ENCODE measurements at regions not wholly inside any gene's neighbourhood (a gene's known extent, or its start where the extent isn't known, plus 50 kb on each side); places are given as distances from the start of the nearest gene placed in this dataset.

DNA sequence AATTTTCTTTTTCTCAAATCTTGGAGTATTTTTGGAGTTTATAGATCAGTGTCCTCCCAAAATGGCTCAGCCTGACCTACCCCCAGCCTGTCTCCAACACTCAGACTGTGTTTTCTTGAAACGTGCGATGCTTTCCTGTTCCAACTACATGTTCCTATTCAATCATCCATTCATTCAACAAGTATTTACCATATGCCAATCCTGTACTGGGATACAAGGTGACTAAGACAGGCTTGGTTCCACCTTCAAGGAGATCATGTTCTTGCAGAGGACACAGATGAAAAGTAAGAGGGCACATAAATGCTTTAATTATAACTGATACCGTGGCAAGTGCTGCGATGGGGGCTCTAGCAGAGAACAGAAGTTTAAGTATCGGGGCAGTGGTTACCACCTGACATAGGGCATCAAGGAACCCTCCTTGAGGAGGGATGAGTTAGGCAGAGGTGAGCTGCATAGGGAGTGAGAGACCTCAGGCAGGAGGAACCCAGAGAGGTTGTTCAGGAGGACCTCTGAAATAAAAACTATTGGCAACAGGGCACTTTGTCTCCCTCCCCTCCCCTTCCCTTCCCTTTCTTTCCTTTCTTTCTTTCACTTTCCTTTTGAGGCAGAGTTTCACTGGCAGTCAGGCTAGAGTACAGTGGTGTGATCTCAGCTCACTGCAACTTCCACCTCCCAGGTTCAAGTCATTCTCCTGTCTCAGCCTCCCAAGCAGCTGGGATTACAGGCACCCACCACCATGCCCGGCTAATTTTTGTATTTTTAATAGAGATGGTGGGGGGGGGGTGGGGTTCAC, 469.0 kb downstream of the EPHA4 start:
- no peak overlapping the region for H3K4me3 ChIP-seq
- no peaks in the 10 kb centered on the region for H3K36me3 ChIP-seq (replicated peaks)
- DNase-seq (ENCODE audit: low spot score in 2 of 2): no peak
- H3K4me1 ChIP-seq: no peaks in the 10 kb centered on the region
- no peaks in the 10 kb centered on the region for H3K9me3 ChIP-seq
- in situ Hi-C loops (cut with MboI; ENCODE audit: low sequenced_read_pairs): no loop called here
- H3K27me3 ChIP-seq (ENCODE audit: low read depth): peaks cover 8% of the 10 kb centered on the region; the same call in 1 of the 2 replicates

DNA sequence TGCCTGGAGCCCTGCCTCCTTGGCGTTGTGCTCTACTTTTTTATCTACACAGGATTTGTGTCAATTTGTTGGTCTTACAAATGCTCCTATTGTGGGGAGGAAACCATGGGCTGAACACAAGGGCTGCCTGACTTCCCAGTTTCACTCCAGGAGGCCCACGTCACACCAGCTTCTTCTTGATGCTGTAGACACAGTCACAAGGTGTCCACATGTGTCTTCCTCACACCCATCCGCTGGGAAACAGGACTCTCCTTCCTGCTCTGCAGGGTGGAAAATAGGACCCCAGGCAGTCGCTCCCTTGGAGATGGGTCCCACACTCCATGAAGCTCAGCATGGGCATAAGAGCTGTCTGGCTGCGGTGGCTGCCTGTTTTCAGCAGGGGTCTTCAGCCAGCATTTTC, 468.2 kb downstream of the EPHA4 start:
- Histone ChIP-seq H3K9me3 (no peaks in the 10 kb centered on the region), H3K27me3 (ENCODE audit: low read depth) (peaks cover 8% of the 10 kb centered on the region; the same call in 1 of the 2 replicates), H3K36me3 (replicated peaks) (no peaks in the 10 kb centered on the region), H3K4me3 (no peak overlapping the region), H3K4me1 (no peaks in the 10 kb centered on the region)
- in situ Hi-C loops (cut with MboI; ENCODE audit: low sequenced_read_pairs): no loop called here
- no peak for DNase-seq (ENCODE audit: low spot score in 2 of 2)

DNA sequence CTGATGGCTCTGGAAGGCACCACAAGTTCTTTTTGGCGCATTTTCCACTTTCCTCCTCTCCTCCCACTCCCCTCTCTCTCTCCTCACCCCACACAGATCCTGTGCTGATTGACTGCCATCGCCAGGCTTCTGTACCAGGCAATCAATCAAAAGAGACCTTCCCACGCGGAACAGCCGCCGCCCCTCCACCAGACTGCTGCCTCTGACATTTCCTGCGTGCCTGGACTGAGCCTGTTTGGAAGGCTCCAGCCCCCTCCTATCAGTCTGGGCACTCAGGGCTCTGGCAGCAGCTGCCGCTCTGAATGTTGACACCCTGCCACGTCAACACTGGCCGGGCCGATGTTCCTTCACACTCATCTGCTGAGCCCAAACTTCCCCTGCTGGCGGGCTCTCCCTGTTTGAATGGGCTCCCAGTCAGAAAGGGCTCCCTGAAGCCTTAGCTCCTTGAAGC, 467.7 kb downstream of the EPHA4 start:
- no peak overlapping the region for H3K4me3 ChIP-seq
- H3K4me1 ChIP-seq: no peaks in the 10 kb centered on the region
- H3K36me3 ChIP-seq (replicated peaks): no peaks in the 10 kb centered on the region
- in situ Hi-C loops (cut with MboI; ENCODE audit: low sequenced_read_pairs): no loop called here
- peak in 1 of 2 experiments; percentile 11 for DNase-seq (ENCODE audit: low spot score in 2 of 2)
- peaks cover 8% of the 10 kb centered on the region; the same call in 1 of the 2 replicates for H3K27me3 ChIP-seq (ENCODE audit: low read depth)
- no peaks in the 10 kb centered on the region for H3K9me3 ChIP-seq

DNA sequence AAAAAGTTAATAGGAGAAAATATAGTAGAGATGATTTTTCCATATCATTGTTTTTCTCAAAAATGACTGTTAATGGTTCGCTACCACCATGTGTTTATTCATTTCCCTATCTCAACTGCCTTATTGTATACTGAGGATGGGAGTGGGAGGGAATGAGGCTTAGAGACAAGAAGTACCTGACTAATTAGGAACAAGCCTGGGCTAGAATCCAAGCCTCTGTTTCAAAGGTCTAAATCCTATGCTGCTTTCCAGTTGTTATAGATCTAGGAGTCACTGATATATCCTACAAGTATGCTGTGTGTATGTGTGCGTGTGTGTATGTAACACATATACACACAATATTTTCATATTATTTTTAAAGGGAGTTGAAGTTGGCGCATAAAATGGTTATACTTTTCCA, 465.9 kb downstream of the EPHA4 start:
- no peak for DNase-seq (ENCODE audit: low spot score in 2 of 2)
- Histone ChIP-seq H3K4me3 (no peak overlapping the region), H3K9me3 (no peaks in the 10 kb centered on the region), H3K4me1 (no peaks in the 10 kb centered on the region), H3K36me3 (replicated peaks) (no peaks in the 10 kb centered on the region), H3K27me3 (ENCODE audit: low read depth) (peaks cover 8% of the 10 kb centered on the region; the same call in 1 of the 2 replicates)
- in situ Hi-C loops (cut with MboI; ENCODE audit: low sequenced_read_pairs): no loop called here

DNA sequence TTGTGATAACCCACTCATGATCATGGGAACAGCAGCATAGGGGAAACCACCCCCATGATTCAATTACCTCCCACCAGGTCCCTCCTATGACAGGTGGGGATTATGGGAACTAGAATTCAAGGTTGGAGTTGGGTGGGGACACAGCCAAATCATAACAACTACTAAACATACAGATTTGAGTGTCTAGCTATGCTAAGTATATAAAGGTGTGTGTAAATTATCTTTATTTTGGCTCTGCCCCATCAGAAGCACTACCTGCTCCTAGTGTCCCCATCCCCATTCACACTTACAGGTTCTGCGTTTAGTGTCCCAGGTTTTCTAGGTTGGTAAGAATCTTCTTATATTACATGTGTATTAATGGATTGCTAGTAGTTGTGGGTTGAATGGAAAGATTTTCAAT, 464.7 kb downstream of the EPHA4 start:
- DNase-seq (ENCODE audit: low spot score in 2 of 2): no peak
- Histone ChIP-seq H3K36me3 (replicated peaks) (no peaks in the 10 kb centered on the region), H3K27me3 (ENCODE audit: low read depth) (peaks cover 8% of the 10 kb centered on the region), H3K4me3 (no peak overlapping the region), H3K9me3 (no peaks in the 10 kb centered on the region), H3K4me1 (no peaks in the 10 kb centered on the region)
- in situ Hi-C loops (cut with MboI; ENCODE audit: low sequenced_read_pairs): no loop called here

DNA sequence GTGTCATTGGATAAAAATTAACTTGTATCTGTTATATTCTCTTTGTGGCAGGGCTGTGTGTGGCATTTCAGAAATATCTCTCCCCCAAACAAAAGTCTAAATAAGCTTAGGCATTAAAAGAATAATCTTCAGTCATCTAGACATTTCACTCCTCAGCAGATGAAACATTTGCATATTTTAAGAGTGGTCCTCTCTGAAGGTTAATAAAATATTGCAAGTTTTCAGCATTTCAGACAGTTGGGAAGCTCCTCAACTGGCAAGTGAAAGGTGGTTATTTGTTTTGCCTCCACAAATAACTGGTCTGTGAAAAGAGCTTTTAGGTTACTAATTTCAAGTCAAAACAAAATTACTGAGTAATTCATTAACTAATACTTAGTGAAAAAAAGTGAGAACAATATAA, 462.6 kb downstream of the EPHA4 start:
- no peak for DNase-seq (ENCODE audit: low spot score in 2 of 2)
- H3K9me3 ChIP-seq: no peaks in the 10 kb centered on the region
- in situ Hi-C loops (cut with MboI; ENCODE audit: low sequenced_read_pairs): no loop called here
- H3K36me3 ChIP-seq (replicated peaks): no peaks in the 10 kb centered on the region
- no peak overlapping the region for H3K4me3 ChIP-seq
- no peaks in the 10 kb centered on the region for H3K4me1 ChIP-seq
- peaks cover 3% of the 10 kb centered on the region for H3K27me3 ChIP-seq (ENCODE audit: low read depth)

DNA sequence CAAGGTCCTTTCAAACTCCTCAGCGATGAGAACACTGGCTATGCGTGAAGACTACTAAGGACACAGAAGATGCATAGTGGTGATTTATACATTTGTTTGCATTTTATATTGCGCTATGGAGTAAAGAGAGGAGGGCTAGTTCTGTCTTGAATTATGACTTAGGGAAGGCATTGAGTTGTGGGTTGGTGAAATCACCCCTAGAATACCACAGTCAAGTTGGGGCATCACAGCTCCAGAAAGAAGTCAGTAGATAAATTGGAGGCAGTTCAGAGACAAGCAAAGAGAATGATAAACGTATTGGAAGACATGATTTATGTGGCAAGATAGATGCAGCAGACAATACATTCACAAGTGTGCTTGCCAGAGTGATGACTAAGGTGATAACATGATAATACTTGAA, 460.4 kb downstream of the EPHA4 start:
- Histone ChIP-seq H3K27me3 (ENCODE audit: low read depth) (no peaks in the 10 kb centered on the region; the same call in 1 of the 2 replicates), H3K9me3 (no peaks in the 10 kb centered on the region), H3K4me1 (no peaks in the 10 kb centered on the region), H3K36me3 (replicated peaks) (no peaks in the 10 kb centered on the region), H3K4me3 (no peak overlapping the region)
- no peak for DNase-seq (ENCODE audit: low spot score in 2 of 2)
- in situ Hi-C loops (cut with MboI; ENCODE audit: low sequenced_read_pairs): no loop called here

DNA sequence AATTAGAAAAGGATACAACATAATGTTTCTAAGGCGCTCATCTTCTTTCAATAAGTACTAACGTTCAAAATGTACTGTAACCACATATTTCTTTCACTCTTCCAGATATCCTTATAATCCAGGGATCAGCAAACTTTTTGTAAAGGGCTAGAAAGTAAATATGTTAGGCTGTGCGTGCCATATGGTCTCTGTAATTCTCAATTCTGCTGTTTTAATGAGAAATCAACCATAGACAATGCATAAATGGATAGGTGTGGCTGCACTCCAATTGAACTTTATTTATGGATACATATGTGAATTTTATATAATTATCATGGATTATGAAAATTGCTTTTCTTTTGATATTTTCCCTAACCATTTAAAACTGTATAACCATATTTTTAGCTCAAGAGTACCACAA, 459.4 kb downstream of the EPHA4 start:
- no peaks in the 10 kb centered on the region for H3K4me1 ChIP-seq
- H3K36me3 ChIP-seq (replicated peaks): no peaks in the 10 kb centered on the region
- H3K4me3 ChIP-seq: no peak overlapping the region
- no peak for DNase-seq (ENCODE audit: low spot score in 2 of 2)
- no peaks in the 10 kb centered on the region for H3K9me3 ChIP-seq
- no peaks in the 10 kb centered on the region; the same call in 1 of the 2 replicates for H3K27me3 ChIP-seq (ENCODE audit: low read depth)
- in situ Hi-C loops (cut with MboI; ENCODE audit: low sequenced_read_pairs): no loop called here

DNA sequence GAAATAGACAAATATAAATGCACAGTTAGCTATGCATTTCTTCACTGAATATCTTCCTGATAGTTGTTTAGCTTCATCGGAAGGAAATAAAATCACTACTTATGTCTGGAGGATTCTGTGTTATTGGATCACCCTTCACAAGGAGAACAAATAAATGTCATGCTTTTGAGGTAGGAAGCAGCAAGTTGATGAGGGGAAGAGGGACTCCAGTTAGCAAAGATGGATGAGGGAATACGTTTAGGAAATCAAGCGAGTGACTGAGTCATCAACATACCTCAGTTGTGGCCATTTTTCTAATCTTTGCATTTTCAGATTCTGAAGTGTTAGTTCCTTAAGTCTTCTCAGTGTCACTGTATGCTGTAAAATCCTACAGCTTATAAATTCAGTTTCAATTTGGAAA, 456.2 kb downstream of the EPHA4 start:
- H3K36me3 ChIP-seq (replicated peaks): no peaks in the 10 kb centered on the region
- H3K27me3 ChIP-seq (ENCODE audit: low read depth): no peaks in the 10 kb centered on the region; the same call in 1 of the 2 replicates
- no peaks in the 10 kb centered on the region for H3K4me1 ChIP-seq
- in situ Hi-C loops (cut with MboI; ENCODE audit: low sequenced_read_pairs): no loop called here
- H3K9me3 ChIP-seq: no peaks in the 10 kb centered on the region
- no peak overlapping the region for H3K4me3 ChIP-seq
- no peak for DNase-seq (ENCODE audit: low spot score in 2 of 2)

DNA sequence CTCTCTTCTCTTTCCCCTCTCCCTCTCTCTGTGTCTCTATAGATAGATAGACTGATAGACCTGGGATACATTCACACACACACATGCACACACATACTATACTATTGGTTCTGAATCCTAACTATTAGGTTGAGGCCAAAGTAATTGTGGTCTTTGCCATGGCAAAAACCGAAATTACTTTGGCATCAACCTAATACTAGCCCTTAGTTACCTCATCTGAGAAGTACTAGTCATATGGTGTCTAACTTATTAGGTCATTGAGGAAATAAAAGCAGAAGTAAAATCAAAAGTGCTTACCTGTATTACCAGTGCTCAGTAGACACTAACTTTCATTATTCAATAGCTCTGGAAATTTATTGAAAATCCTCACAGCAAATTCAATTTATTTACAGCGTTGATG, 451.5 kb downstream of the EPHA4 start:
- no peak for DNase-seq (ENCODE audit: low spot score in 2 of 2)
- Histone ChIP-seq H3K9me3 (no peaks in the 10 kb centered on the region), H3K27me3 (ENCODE audit: low read depth) (0 out of 2 replicates have a peak, but pooled peaks cover 2% of the 10 kb centered on the region), H3K4me1 (no peaks in the 10 kb centered on the region), H3K4me3 (no peak overlapping the region), H3K36me3 (replicated peaks) (no peaks in the 10 kb centered on the region)
- in situ Hi-C loops (cut with MboI; ENCODE audit: low sequenced_read_pairs): no loop called here

DNA sequence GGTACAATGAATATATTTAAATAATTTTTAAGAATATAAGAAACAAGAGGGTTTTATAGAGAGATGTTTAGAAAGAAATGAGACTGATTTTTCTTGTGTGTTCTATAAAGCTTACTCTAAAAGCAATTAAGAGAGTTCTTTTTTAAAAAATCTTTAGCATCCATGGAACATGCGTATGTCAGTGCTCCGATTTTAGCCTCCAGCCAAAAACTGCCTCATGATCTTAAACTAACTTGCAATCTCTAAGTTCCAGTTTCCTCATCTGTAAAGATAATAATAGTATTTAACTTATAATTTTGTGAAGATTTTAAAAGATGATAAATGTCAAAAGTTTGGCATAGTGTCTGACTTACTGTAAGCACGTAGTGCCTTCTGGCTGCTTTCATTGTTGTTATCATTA, 448.7 kb downstream of the EPHA4 start:
- Histone ChIP-seq H3K9me3 (no peaks in the 10 kb centered on the region), H3K4me3 (no peak overlapping the region), H3K4me1 (no peaks in the 10 kb centered on the region), H3K27me3 (ENCODE audit: low read depth) (0 out of 2 replicates have a peak, but pooled peaks cover 2% of the 10 kb centered on the region), H3K36me3 (replicated peaks) (no peaks in the 10 kb centered on the region)
- no peak for DNase-seq (ENCODE audit: low spot score in 2 of 2)
- in situ Hi-C loops (cut with MboI; ENCODE audit: low sequenced_read_pairs): no loop called here

DNA sequence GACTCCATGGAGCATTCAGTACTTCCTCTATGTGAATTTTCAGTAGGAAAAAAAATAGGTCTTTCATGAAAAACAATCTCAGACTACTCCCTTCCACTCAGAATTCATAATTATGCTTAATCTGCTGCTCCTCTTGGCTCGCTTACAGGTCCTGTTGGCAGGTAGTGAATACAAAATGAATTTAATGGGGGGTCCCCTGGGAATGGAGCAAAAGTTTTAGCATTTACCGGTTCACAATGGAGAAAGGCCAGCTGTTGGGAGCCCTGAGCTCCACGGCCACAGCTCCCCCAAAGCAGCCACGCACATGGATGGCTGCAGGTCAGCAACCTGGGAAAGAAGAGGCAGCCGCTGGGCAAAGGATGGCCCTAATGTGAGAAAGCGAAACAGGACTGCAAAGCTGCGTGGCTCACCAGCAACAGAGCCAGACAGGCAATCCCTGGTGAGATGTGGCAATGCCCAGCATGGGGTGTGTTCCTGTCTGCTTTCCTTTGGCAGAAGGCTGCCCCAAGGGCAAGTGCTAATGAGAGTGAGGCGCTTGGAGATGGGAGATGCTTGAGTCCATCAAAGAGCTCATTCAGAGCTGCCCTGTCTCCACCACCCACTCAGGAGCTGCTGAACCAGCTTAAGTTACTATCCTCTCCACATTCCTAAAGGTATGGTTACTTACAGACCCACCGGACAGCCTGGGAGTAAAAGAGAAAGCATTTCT, 447.4 kb downstream of the EPHA4 start:
- DNase-seq (ENCODE audit: low spot score in 2 of 2): no peak
- no peak overlapping the region for H3K4me3 ChIP-seq
- no peaks in the 10 kb centered on the region for H3K9me3 ChIP-seq
- H3K36me3 ChIP-seq (replicated peaks): no peaks in the 10 kb centered on the region
- in situ Hi-C loops (cut with MboI; ENCODE audit: low sequenced_read_pairs): no loop called here
- 0 out of 2 replicates have a peak, but pooled peaks cover 2% of the 10 kb centered on the region for H3K27me3 ChIP-seq (ENCODE audit: low read depth)
- no peaks in the 10 kb centered on the region for H3K4me1 ChIP-seq

DNA sequence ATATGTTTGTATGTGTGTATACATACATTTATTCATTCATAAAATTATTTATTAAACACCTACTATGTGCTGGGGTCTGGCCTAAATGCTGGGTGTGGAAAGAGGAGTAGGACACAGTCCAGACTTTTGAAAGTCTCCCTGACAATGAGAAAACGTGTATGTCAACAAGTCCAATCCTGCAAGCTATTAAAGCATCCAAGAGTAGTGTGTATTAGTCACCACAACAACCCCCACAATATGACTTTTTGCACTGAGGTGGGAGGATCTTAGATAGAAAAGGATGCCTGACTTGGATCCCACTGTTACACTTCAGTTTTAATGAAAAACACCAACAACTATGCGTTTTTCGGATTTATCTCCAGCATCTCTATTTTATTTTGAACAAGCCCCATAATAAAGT, 446.4 kb downstream of the EPHA4 start:
- Histone ChIP-seq H3K4me3 (no peak overlapping the region), H3K9me3 (no peaks in the 10 kb centered on the region), H3K4me1 (no peaks in the 10 kb centered on the region), H3K27me3 (ENCODE audit: low read depth) (0 out of 2 replicates have a peak, but pooled peaks cover 2% of the 10 kb centered on the region), H3K36me3 (replicated peaks) (no peaks in the 10 kb centered on the region)
- DNase-seq (ENCODE audit: low spot score in 2 of 2): no peak
- in situ Hi-C loops (cut with MboI; ENCODE audit: low sequenced_read_pairs): no loop called here

DNA sequence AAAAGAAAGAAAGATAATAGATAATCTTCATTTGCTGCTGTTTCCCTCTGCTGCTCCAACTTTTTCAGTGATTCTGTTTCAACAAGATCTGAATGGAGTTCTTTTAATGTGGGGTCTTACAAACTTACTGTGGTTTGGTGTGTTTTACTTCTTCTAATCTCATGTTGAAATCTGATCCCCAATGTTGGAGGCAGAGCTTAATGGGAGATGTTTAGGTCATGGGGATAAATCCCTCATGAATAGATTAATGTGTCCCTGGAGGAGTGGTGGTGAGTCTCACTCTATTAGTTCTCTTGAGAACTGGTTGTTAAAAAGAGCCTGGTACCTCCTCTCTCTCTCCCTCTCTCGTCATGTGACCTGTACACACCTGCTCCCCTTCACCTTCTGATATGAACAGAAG, 442.4 kb downstream of the EPHA4 start:
- Histone ChIP-seq H3K9me3 (no peaks in the 10 kb centered on the region), H3K36me3 (replicated peaks) (no peaks in the 10 kb centered on the region), H3K27me3 (ENCODE audit: low read depth) (no peaks in the 10 kb centered on the region), H3K4me1 (no peaks in the 10 kb centered on the region), H3K4me3 (no peak overlapping the region)
- DNase-seq (ENCODE audit: low spot score in 2 of 2): no peak
- in situ Hi-C loops (cut with MboI; ENCODE audit: low sequenced_read_pairs): no loop called here

Measured in HAP-1 (cell line).